HEK293T (cell line): ENCODE measurements at regions not wholly inside any gene's neighbourhood (a gene's known extent, or its start where the extent isn't known, plus 50 kb on each side); places are given as distances from the start of the nearest gene placed in this dataset.

Source experiments
- BHLHE40 ChIP-seq: fragments of 450-650 bp; IDR thresholded peaks from 2 replicates; pipeline ENCODE4 v1.6.1; 2016; ENCODE audit warnings: mild to moderate bottlenecking, moderate library complexity, borderline replicate concordance
- FOXK2 ChIP-seq: fragments of 450-650 bp; IDR thresholded peaks from 2 replicates; pipeline ENCODE4 v1.6.1; 2016; ENCODE audit warnings: mild to moderate bottlenecking
- NFRKB ChIP-seq: fragments of 450-650 bp; IDR thresholded peaks from 2 replicates; pipeline ENCODE4 v1.6.1; 2016; ENCODE audit warnings: mild to moderate bottlenecking, moderate library complexity
- SUZ12 ChIP-seq: fragments of 450-650 bp; IDR thresholded peaks from 2 replicates; pipeline ENCODE4 v1.6.1; 2016; ENCODE audit warnings: mild to moderate bottlenecking
- TARDBP ChIP-seq: fragments of 450-650 bp; IDR thresholded peaks from 2 replicates; pipeline ENCODE4 v1.6.1; 2016

- TF ChIP-seq TARDBP (no peak), FOXK2 (no peak), SUZ12 (no peak), BHLHE40 (no peak), NFRKB (no peak)
Measured at GRCh38 chr1:234942012-234942332, 186.7 kb downstream of the TOMM20 start.
